D721Med (cell line): ENCODE measurements at regions not wholly inside any gene's neighbourhood (a gene's known extent, or its start where the extent isn't known, plus 50 kb on each side); places are given as distances from the start of the nearest gene placed in this dataset.

Experiments
- DNase-seq: peaks from one replicate; pipeline ENCODE4 v3.0.0; 2011; ENCODE audit warnings: low spot score; ENCODE audit not compliant: insufficient read length
- FAIRE-seq: peaks from 2 replicates; lab custom pipeline; 2011; peaks lifted over from hg19 to GRCh38; lab: Jason Lieb, UNC
- TF ChIP-seq, protein P1 (sequence below): IDR thresholded peaks from 2 replicates; pipeline ENCODE4 v1.5.1; 2012; ENCODE audit warnings: mild to moderate bottlenecking, control low read depth; ENCODE audit not compliant: insufficient read depth; ENCODE audit errors: missing control alignments

DNA sequence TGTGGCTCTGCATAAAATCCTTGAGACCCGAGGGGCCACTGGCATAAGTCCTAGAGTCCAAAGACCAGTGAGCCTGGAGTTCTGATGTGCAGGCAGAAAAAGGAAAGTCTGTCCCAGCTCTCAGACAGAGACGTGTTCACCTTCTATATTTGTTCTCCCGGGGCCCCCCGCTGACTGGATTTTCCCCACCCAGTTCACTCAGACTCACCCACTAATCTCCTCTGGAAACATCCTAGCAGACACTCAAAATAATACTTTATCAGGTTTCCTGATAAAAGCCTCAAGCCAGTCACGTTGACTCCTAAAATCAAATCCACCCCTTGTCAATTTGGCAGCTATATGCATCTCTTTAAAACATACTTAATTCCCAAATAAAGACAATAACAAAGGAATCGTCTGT is 1084.2 kb upstream of the NCAM2 start:
- TF ChIP-seq, protein P1, sequence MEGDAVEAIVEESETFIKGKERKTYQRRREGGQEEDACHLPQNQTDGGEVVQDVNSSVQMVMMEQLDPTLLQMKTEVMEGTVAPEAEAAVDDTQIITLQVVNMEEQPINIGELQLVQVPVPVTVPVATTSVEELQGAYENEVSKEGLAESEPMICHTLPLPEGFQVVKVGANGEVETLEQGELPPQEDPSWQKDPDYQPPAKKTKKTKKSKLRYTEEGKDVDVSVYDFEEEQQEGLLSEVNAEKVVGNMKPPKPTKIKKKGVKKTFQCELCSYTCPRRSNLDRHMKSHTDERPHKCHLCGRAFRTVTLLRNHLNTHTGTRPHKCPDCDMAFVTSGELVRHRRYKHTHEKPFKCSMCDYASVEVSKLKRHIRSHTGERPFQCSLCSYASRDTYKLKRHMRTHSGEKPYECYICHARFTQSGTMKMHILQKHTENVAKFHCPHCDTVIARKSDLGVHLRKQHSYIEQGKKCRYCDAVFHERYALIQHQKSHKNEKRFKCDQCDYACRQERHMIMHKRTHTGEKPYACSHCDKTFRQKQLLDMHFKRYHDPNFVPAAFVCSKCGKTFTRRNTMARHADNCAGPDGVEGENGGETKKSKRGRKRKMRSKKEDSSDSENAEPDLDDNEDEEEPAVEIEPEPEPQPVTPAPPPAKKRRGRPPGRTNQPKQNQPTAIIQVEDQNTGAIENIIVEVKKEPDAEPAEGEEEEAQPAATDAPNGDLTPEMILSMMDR, result no peak
- DNase-seq (no peak), FAIRE-seq (no peak)

DNA sequence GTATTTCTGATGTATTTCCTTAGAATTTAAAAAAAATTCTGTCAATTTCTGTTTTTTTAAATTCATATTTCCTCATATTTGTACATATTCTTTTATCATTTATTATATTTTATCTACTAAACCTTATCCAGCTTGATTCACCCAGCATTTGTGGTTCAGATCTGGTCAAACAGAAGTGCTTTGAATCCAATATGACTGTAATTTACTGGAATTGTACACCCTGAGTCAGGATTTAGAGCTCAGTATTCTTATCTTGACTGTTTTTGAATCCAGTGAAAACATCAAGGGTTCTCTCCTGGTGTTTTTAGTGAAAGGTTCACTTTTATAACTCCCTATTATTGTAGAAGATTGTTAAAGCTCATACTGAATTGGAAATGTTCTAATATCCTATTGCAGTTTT is 1077.0 kb upstream of the NCAM2 start:
- DNase-seq, result no peak
- TF ChIP-seq, protein P1, result no peak
- no peak for FAIRE-seq

DNA sequence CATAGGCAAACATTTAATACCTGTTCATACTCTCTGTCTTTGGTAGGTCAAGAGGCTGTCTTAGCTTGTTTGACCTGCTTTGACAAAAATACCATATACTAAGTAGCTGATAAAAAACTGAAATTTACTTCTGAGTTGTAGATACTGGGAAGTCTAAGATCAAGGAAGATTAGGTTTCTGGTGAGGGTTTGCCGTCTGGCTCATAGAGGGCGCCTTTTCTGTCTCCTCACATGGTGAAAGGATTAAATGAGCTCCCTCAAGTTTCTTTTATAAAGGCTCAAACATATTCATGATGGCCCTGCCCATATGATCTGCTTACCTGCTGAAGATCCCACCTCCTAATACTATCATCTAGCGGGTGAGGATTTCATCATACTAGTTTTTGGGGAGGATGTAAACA is 1076.1 kb upstream of the NCAM2 start:
- TF ChIP-seq, protein P1, result no peak
- no peak for DNase-seq

DNA sequence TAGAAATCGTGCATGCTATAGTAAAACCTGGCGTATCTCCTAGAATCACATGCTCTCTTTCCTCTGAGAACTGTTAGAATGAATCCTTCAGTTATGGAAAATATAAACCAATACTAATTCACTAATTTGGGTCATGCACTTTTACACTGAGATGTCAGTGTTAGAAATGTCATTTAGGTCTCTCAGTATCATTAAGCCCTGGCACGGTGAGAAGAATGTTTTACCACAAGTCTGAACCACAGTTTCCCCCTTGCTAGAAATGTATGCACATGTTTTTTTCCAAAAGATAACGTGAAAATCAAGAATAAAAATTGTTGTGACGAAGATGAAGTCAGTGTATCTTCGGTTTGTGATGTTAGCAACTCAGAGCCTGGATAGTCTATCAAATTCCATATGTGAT is 1062.7 kb upstream of the NCAM2 start:
- no peak for DNase-seq
- TF ChIP-seq, protein P1, result no peak
- FAIRE-seq, result no peak

More for the DNA sequence above, 1076.1 kb upstream of the NCAM2 start:
- FAIRE-seq, result no peak

DNA sequence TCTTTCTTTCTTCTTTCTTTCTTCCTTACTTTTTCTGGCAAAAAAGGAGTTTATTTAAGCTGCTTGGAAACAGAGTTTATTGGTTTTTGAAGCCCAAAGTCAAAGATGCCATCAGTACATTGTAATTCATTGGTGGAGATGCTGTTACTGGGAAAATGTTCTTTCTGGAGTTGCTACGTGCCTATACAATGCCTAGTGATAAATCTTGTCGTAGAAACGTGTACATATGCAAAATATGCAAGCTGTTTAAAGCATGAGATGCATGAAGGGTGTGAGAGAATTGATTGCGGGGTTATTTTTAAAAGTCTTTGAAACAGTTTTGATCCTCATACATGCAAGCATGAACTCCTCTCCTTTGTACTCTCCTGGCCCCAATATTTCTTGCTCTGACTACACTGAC is 1060.6 kb upstream of the NCAM2 start:
- FAIRE-seq (no peak), DNase-seq (no peak)
- TF ChIP-seq, protein P1, result no peak

DNA sequence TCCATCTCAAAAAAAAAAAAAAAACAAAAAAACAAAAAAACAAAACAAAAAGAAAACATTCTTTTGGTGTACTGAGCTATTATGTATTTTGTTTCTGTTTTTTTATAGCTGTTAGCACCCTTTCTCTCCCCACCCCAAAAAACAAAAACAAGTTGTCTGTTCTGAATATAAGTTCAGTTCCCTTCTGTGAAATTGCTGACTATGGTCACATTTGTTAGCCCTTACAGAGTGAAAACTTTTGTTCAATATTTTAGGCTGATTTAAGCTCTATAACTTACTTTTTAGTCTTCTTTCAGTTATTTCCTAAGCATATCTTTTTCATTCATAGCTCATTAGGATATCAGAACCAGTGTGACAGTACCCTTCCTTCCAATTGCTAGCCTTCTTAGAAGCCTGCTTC is 1056.6 kb upstream of the NCAM2 start:
- TF ChIP-seq, protein P1, result no peak
- FAIRE-seq, result no peak
- DNase-seq, result no peak

DNA sequence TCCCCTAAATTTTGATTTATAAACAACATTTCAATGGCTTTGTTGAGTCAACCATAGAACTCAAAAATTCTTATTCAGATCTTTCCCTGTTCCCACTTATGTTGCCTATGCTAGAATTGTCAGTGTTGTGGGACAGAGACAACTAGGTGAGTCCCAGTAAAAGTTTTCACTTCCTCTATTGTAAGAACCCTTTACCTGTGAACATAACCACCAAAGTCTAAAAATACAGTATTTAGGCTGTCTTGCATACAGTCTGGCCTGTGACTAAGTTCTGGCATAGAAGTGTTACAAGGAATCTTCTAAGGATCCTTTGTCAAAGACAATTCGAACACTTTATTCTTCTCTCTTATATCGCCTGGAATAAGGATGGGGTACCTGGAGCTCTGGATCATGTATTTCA is 1047.9 kb upstream of the NCAM2 start:
- TF ChIP-seq, protein P1, result no peak
- no peak for FAIRE-seq
- DNase-seq, result no peak
